ENCODE measurements at regions not wholly inside any gene's neighbourhood (a gene's known extent, or its start where the extent isn't known, plus 50 kb on each side); places are given as distances from the start of the nearest gene placed in this dataset.
A peak's percentile ranks its signal among the peaks of the same experiment; 100 is the strongest.
"Not testable (repeated sequence)": the region's sequence is repeated elsewhere in the genome, so short reads cannot be mapped to it uniquely, and the experiment has no call there.

- Histone ChIP-seq H3K4me1 (ENCODE audit: control insufficient read depth, low read depth, low read length) (peaks cover 4% of the 10 kb centered on the region), H3K27ac (ENCODE audit: low read length) (no peak overlapping the region), H3K9ac (ENCODE audit: low read length) (no peak overlapping the region), H3K27me3 (ENCODE audit: control insufficient read depth, insufficient read depth, low read length) (no peaks in the 10 kb centered on the region), H3K4me3 (ENCODE audit: low read length) (no peak overlapping the region), H3K36me3 (ENCODE audit: control insufficient read depth, low read depth, low read length) (no peaks in the 10 kb centered on the region), H3K9me3 (ENCODE audit: control insufficient read depth, low read depth, low read length) (no peaks in the 10 kb centered on the region)
These were observed 489.4 kb upstream of the CADM1 start for GRCh38 chr11:115993590-115993989.

- Histone ChIP-seq H3K36me3 (ENCODE audit: control insufficient read depth, low read depth, low read length) (no peaks in the 10 kb centered on the region), H3K4me3 (ENCODE audit: low read length) (no peak overlapping the region), H3K27ac (ENCODE audit: low read length) (no peak overlapping the region), H3K9ac (ENCODE audit: low read length) (no peak overlapping the region), H3K4me1 (ENCODE audit: control insufficient read depth, low read depth, low read length) (peaks cover 4% of the 10 kb centered on the region), H3K9me3 (ENCODE audit: control insufficient read depth, low read depth, low read length) (no peaks in the 10 kb centered on the region), H3K27me3 (ENCODE audit: control insufficient read depth, insufficient read depth, low read length) (no peaks in the 10 kb centered on the region)
These were observed 485.8 kb upstream of the CADM1 start for GRCh38 chr11:115990004-115990447.

GRCh38 chr11:115985896-115986295 lies 481.7 kb upstream of the CADM1 start:
- H3K4me3 ChIP-seq (ENCODE audit: low read length) = no peak overlapping the region
- no peaks in the 10 kb centered on the region for H3K27me3 ChIP-seq (ENCODE audit: control insufficient read depth, insufficient read depth, low read length)
- H3K27ac ChIP-seq (ENCODE audit: low read length) = no peak overlapping the region
- no peaks in the 10 kb centered on the region for H3K9me3 ChIP-seq (ENCODE audit: control insufficient read depth, low read depth, low read length)
- no peaks in the 10 kb centered on the region for H3K36me3 ChIP-seq (ENCODE audit: control insufficient read depth, low read depth, low read length)
- peaks cover 4% of the 10 kb centered on the region for H3K4me1 ChIP-seq (ENCODE audit: control insufficient read depth, low read depth, low read length)
- no peak overlapping the region for H3K9ac ChIP-seq (ENCODE audit: low read length)

- H3K9ac ChIP-seq (ENCODE audit: low read length) = no peak overlapping the region
- no peak overlapping the region for H3K4me3 ChIP-seq (ENCODE audit: low read length)
- peaks cover 7% of the 10 kb centered on the region for H3K27me3 ChIP-seq (ENCODE audit: control insufficient read depth, insufficient read depth, low read length)
- no peak overlapping the region for H3K27ac ChIP-seq (ENCODE audit: low read length)
- H3K4me1 ChIP-seq (ENCODE audit: control insufficient read depth, low read depth, low read length) = no peaks in the 10 kb centered on the region
- H3K36me3 ChIP-seq (ENCODE audit: control insufficient read depth, low read depth, low read length) = no peaks in the 10 kb centered on the region
- H3K9me3 ChIP-seq (ENCODE audit: control insufficient read depth, low read depth, low read length) = no peaks in the 10 kb centered on the region
These were observed 480.0 kb upstream of the CADM1 start for GRCh38 chr11:115984228-115984627.

GRCh38 chr11:115982666-115983065 lies 478.5 kb upstream of the CADM1 start:
- Histone ChIP-seq H3K9me3 (ENCODE audit: control insufficient read depth, low read depth, low read length) (no peaks in the 10 kb centered on the region), H3K27me3 (ENCODE audit: control insufficient read depth, insufficient read depth, low read length) (peaks cover 23% of the 10 kb centered on the region), H3K36me3 (ENCODE audit: control insufficient read depth, low read depth, low read length) (no peaks in the 10 kb centered on the region), H3K9ac (ENCODE audit: low read length) (no peak overlapping the region), H3K4me1 (ENCODE audit: control insufficient read depth, low read depth, low read length) (no peaks in the 10 kb centered on the region), H3K4me3 (ENCODE audit: low read length) (no peak overlapping the region), H3K27ac (ENCODE audit: low read length) (no peak overlapping the region)

GRCh38 chr11:115981814-115982471 lies 477.7 kb upstream of the CADM1 start:
- peaks cover 30% of the 10 kb centered on the region for H3K27me3 ChIP-seq (ENCODE audit: control insufficient read depth, insufficient read depth, low read length)
- no peaks in the 10 kb centered on the region for H3K9me3 ChIP-seq (ENCODE audit: control insufficient read depth, low read depth, low read length)
- no peak overlapping the region for H3K9ac ChIP-seq (ENCODE audit: low read length)
- no peaks in the 10 kb centered on the region for H3K4me1 ChIP-seq (ENCODE audit: control insufficient read depth, low read depth, low read length)
- H3K4me3 ChIP-seq (ENCODE audit: low read length) = no peak overlapping the region
- H3K27ac ChIP-seq (ENCODE audit: low read length) = no peak overlapping the region
- H3K36me3 ChIP-seq (ENCODE audit: control insufficient read depth, low read depth, low read length) = no peaks in the 10 kb centered on the region

GRCh38 chr11:115981104-115981481 lies 476.9 kb upstream of the CADM1 start:
- Histone ChIP-seq H3K27me3 (ENCODE audit: control insufficient read depth, insufficient read depth, low read length) (peaks cover 38% of the 10 kb centered on the region), H3K9me3 (ENCODE audit: control insufficient read depth, low read depth, low read length) (no peaks in the 10 kb centered on the region), H3K4me3 (ENCODE audit: low read length) (no peak overlapping the region), H3K36me3 (ENCODE audit: control insufficient read depth, low read depth, low read length) (no peaks in the 10 kb centered on the region), H3K4me1 (ENCODE audit: control insufficient read depth, low read depth, low read length) (peaks cover 2% of the 10 kb centered on the region), H3K27ac (ENCODE audit: low read length) (no peak overlapping the region), H3K9ac (ENCODE audit: low read length) (no peak overlapping the region)

- H3K4me3 ChIP-seq (ENCODE audit: low read length) = no peak overlapping the region
- peaks cover 6% of the 10 kb centered on the region for H3K4me1 ChIP-seq (ENCODE audit: control insufficient read depth, low read depth, low read length)
- no peaks in the 10 kb centered on the region for H3K9me3 ChIP-seq (ENCODE audit: control insufficient read depth, low read depth, low read length)
- H3K27me3 ChIP-seq (ENCODE audit: control insufficient read depth, insufficient read depth, low read length) = peaks cover 44% of the 10 kb centered on the region
- no peak overlapping the region for H3K27ac ChIP-seq (ENCODE audit: low read length)
- no peaks in the 10 kb centered on the region for H3K36me3 ChIP-seq (ENCODE audit: control insufficient read depth, low read depth, low read length)
- no peak overlapping the region for H3K9ac ChIP-seq (ENCODE audit: low read length)
These were observed 476.3 kb upstream of the CADM1 start for GRCh38 chr11:115980337-115981103.

- peaks cover 10% of the 10 kb centered on the region for H3K4me1 ChIP-seq (ENCODE audit: control insufficient read depth, low read depth, low read length)
- peak overlapping the region; percentile 17 for H3K27ac ChIP-seq (ENCODE audit: low read length)
- H3K27me3 ChIP-seq (ENCODE audit: control insufficient read depth, insufficient read depth, low read length) = peaks cover 60% of the 10 kb centered on the region
- no peaks in the 10 kb centered on the region for H3K36me3 ChIP-seq (ENCODE audit: control insufficient read depth, low read depth, low read length)
- H3K9me3 ChIP-seq (ENCODE audit: control insufficient read depth, low read depth, low read length) = no peaks in the 10 kb centered on the region
- H3K9ac ChIP-seq (ENCODE audit: low read length) = peak overlapping the region; percentile 63
- H3K4me3 ChIP-seq (ENCODE audit: low read length) = peak overlapping the region; percentile 55
These were observed 470.5 kb upstream of the CADM1 start for GRCh38 chr11:115974703-115975102.

- Histone ChIP-seq H3K4me3 (ENCODE audit: low read length) (peak overlapping the region; percentile 36), H3K27me3 (ENCODE audit: control insufficient read depth, insufficient read depth, low read length) (peaks cover 63% of the 10 kb centered on the region)
- H3K36me3 ChIP-seq (ENCODE audit: control insufficient read depth, low read depth, low read length); H3K27ac ChIP-seq (ENCODE audit: low read length); H3K9me3 ChIP-seq (ENCODE audit: control insufficient read depth, low read depth, low read length); H3K9ac ChIP-seq (ENCODE audit: low read length); H3K4me1 ChIP-seq (ENCODE audit: control insufficient read depth, low read depth, low read length): not testable (repeated sequence)
These were observed 463.0 kb upstream of the CADM1 start for GRCh38 chr11:115967203-115967602.

- H3K27ac ChIP-seq (ENCODE audit: low read length) = no peak overlapping the region
- H3K9ac ChIP-seq (ENCODE audit: low read length) = no peak overlapping the region
- H3K36me3 ChIP-seq (ENCODE audit: control insufficient read depth, low read depth, low read length) = no peaks in the 10 kb centered on the region
These were observed 461.7 kb upstream of the CADM1 start for GRCh38 chr11:115965767-115966504.

More at GRCh38 chr11:115965767-115966504, 461.7 kb upstream of the CADM1 start:
- Histone ChIP-seq H3K4me1 (ENCODE audit: control insufficient read depth, low read depth, low read length) (peaks cover 5% of the 10 kb centered on the region), H3K27me3 (ENCODE audit: control insufficient read depth, insufficient read depth, low read length) (peaks cover 73% of the 10 kb centered on the region), H3K4me3 (ENCODE audit: low read length) (no peak overlapping the region), H3K9me3 (ENCODE audit: control insufficient read depth, low read depth, low read length) (no peaks in the 10 kb centered on the region)

Data from iPS-18a (cell line).